DND-41 (cell line): ENCODE measurements at regions not wholly inside any gene's neighbourhood (a gene's known extent, or its start where the extent isn't known, plus 50 kb on each side); places are given as distances from the start of the nearest gene placed in this dataset.

Experiments
- ATAC-seq: fragments of 200-7000 bp; cut with Tn5 transposase; 3 replicates; pipeline ENCODE4 v1.9.1; 2021; ENCODE audit warnings: low read depth; ENCODE audit not compliant: insufficient read depth
- DNase-seq: peaks from one replicate; pipeline ENCODE4 v3.0.0-alpha.2; 2020
- H2AFZ ChIP-seq: 2 replicates; pipeline ENCODE4 v1.6.0; 2012; ENCODE audit warnings: low read depth, low read length
- H3K27ac ChIP-seq: 2 replicates; pipeline ENCODE4 v1.5.1; 2012; ENCODE audit warnings: low read length, inconsistent platforms
- H3K27me3 ChIP-seq: fragments of 200-600 bp; sonication (generic); 2 replicates; pipeline ENCODE4 v1.6.0; 2012; ENCODE audit warnings: low read length, mild to moderate bottlenecking, inconsistent platforms; ENCODE audit not compliant: insufficient read depth, poor library complexity
- H3K36me3 ChIP-seq: 2 replicates; pipeline ENCODE4 v1.5.1; 2012; ENCODE audit warnings: low read length, inconsistent platforms; ENCODE audit not compliant: insufficient read depth
- H3K4me1 ChIP-seq: 2 replicates; pipeline ENCODE4 v1.5.1; 2012; ENCODE audit warnings: mild to moderate bottlenecking, low read length; ENCODE audit not compliant: insufficient read depth
- H3K4me2 ChIP-seq: 2 replicates; pipeline ENCODE4 v1.6.0; 2012; ENCODE audit warnings: mild to moderate bottlenecking, moderate library complexity, low read length, inconsistent platforms; ENCODE audit not compliant: insufficient read depth
- H3K4me3 ChIP-seq, 2 experiments: fragments of 200-600 bp in 1 of 2; shearing (Covaris generic) in 1 of 2; 2 replicates each; pipeline ENCODE4 v1.5.1; 2012 to 2016; ENCODE audit warnings: inconsistent platforms in 2 of 2, low read length in 2 of 2, mild to moderate bottlenecking in 2 of 2, low read depth in 1 of 2, moderate library complexity in 1 of 2
- H3K79me2 ChIP-seq: 2 replicates; pipeline ENCODE4 v1.6.0; 2012; ENCODE audit warnings: low read length, inconsistent platforms; ENCODE audit not compliant: insufficient read depth
- H3K9ac ChIP-seq: 2 replicates; pipeline ENCODE4 v1.6.0; 2012; ENCODE audit warnings: low read depth, mild to moderate bottlenecking, inconsistent platforms, low read length, moderate library complexity
- H3K9me3 ChIP-seq: 2 replicates; pipeline ENCODE4 v1.5.1; 2012; ENCODE audit warnings: low read length, moderate library complexity, mild to moderate bottlenecking, inconsistent platforms; ENCODE audit not compliant: insufficient read depth, severe bottlenecking
- H4K20me1 ChIP-seq: 2 replicates; pipeline ENCODE4 v1.6.0; 2012; ENCODE audit warnings: low read length; ENCODE audit not compliant: insufficient read depth
- EZH2 ChIP-seq: IDR thresholded peaks from 3 replicates; pipeline ENCODE4 v1.6.1; 2012; ENCODE audit warnings: borderline replicate concordance, low read depth, mild to moderate bottlenecking, moderate library complexity, low read length, inconsistent platforms; ENCODE audit not compliant: severe bottlenecking
- TF ChIP-seq, protein P1 (sequence below): IDR thresholded peaks from 2 replicates; pipeline ENCODE4 v1.5.1; 2012; ENCODE audit warnings: borderline replicate concordance, low read length, moderate library complexity, mild to moderate bottlenecking; ENCODE audit not compliant: poor library complexity, severe bottlenecking; ENCODE audit errors: extremely low read depth

DNA sequence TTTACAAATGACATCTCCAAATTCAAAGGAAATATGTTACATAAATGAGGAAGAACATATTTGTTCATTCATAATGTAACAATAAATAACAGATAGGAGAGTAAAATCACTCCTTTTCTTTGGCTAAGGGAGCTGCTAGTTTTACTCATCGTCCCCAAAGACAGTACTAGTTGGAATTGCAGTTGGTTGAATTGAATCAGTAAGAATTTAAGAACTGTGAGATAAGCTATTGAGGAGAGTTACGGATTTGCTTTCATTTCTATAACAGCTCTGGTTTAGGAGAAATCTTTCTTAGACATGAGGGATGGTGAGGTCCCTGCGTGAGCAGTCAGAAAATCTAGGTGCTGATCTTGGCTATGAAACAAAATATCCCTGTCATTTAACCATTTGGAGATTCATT lies 402.8 kb downstream of the AEBP2 start:
- no peak overlapping the region for H3K4me3 ChIP-seq
- ATAC-seq (no peak), DNase-seq (no peak)
- H3K27ac ChIP-seq, result no peak overlapping the region
- no peaks in the 10 kb centered on the region for H3K9me3 ChIP-seq
- no peaks in the 10 kb centered on the region for H3K36me3 ChIP-seq
- H3K4me2 ChIP-seq, result no peak overlapping the region
- no peaks in the 10 kb centered on the region for H4K20me1 ChIP-seq
- peaks cover 5% of the 10 kb centered on the region for H3K27me3 ChIP-seq
- no peak overlapping the region for H2AFZ ChIP-seq
- H3K79me2 ChIP-seq, result no peaks in the 10 kb centered on the region
- TF ChIP-seq EZH2, result no peak
- TF ChIP-seq, protein P1, sequence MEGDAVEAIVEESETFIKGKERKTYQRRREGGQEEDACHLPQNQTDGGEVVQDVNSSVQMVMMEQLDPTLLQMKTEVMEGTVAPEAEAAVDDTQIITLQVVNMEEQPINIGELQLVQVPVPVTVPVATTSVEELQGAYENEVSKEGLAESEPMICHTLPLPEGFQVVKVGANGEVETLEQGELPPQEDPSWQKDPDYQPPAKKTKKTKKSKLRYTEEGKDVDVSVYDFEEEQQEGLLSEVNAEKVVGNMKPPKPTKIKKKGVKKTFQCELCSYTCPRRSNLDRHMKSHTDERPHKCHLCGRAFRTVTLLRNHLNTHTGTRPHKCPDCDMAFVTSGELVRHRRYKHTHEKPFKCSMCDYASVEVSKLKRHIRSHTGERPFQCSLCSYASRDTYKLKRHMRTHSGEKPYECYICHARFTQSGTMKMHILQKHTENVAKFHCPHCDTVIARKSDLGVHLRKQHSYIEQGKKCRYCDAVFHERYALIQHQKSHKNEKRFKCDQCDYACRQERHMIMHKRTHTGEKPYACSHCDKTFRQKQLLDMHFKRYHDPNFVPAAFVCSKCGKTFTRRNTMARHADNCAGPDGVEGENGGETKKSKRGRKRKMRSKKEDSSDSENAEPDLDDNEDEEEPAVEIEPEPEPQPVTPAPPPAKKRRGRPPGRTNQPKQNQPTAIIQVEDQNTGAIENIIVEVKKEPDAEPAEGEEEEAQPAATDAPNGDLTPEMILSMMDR, result no peak
- no peak overlapping the region for H3K9ac ChIP-seq
- no peaks in the 10 kb centered on the region for H3K4me1 ChIP-seq

DNA sequence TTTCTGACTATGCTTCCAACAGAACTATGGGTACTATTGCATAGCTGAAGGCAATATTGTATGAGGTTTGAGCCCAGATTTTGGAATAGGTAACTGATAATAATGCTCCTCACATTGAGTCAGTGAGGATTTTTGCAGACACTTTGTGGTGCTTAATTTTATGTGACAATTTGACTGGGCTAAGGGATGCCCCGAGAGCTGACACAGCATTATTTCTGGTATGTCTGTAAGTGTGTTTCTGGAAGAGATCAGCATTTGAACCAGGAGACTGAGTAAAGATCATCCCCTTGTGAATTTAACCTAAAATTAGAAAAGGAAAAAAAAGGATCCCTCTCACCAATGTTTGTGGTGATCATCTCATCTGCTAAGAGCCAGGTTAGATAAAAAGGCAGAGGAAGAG lies 404.9 kb downstream of the AEBP2 start:
- Histone ChIP-seq H3K4me3 (no peak overlapping the region), H3K9ac (no peak overlapping the region), H4K20me1 (no peaks in the 10 kb centered on the region), H3K4me2 (no peak overlapping the region), H3K27ac (no peak overlapping the region), H3K9me3 (no peaks in the 10 kb centered on the region), H3K79me2 (no peaks in the 10 kb centered on the region), H3K4me1 (no peaks in the 10 kb centered on the region), H3K36me3 (no peaks in the 10 kb centered on the region), H2AFZ (no peak overlapping the region), H3K27me3 (no peaks in the 10 kb centered on the region)
- ATAC-seq (no peak), DNase-seq (no peak)
- no peak for TF ChIP-seq EZH2

DNA sequence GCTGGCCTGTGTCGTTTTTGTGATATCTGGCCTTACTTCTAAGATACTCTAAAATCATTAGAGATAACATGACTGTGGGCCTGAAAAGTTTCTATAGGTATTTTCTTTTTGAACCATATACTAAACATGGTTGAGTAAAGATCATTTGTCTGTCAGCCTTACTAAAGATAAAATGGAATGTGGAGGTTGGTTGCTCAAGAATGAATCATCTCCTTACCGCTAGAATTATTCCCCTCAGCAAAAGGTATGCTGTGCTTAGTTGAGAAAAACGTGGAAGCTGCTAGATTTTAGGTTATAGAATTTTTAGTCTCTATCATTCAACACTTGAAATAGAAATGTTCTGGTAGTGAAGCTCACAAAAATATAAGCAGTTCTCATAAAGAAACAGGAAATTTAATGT lies 407.3 kb downstream of the AEBP2 start:
- no peaks in the 10 kb centered on the region for H3K9me3 ChIP-seq
- no peak for ATAC-seq
- no peak for TF ChIP-seq EZH2
- TF ChIP-seq, protein P1, result no peak
- no peaks in the 10 kb centered on the region for H3K36me3 ChIP-seq
- no peaks in the 10 kb centered on the region for H3K27me3 ChIP-seq
- no peaks in the 10 kb centered on the region for H3K4me1 ChIP-seq
- H3K4me2 ChIP-seq, result no peak overlapping the region
- no peak overlapping the region for H3K4me3 ChIP-seq
- H3K27ac ChIP-seq, result no peak overlapping the region
- no peaks in the 10 kb centered on the region for H3K79me2 ChIP-seq
- H2AFZ ChIP-seq, result no peak overlapping the region
- DNase-seq, result no peak
- no peaks in the 10 kb centered on the region for H4K20me1 ChIP-seq
- no peak overlapping the region for H3K9ac ChIP-seq

DNA sequence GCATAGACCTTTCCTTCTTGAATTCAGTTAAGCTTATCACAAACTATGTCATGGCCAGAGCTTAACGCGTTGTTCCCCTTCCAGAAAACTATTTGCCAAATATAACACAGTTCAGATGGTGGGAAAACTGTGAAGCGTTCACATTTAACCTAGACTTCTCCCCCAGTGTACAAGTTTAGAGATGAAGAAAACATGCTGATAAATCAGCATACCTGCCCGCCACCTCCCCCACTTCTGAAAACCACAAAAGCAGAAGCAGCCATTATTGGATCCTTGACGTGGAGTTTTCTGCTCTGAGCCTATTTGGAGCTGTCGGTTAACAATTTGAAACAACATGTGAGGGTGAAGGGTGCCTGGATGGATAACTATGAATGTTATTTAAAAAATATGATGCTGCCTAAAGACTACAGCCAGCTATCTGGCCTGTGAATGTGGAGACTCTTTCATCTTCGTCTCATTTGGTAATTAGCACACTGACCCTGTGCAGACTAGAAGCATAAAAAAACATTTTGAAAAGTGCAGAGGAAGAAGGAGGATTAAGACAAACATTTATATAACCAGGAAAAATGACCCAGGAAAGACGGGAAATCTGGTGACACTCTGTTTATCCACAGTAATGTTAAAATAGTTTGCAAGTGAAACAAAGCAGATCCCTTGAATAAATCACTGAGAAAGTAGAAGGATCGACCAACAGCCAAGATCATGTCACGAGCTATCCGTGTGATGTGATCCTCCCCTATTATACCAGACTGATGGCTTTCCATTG lies 408.2 kb downstream of the AEBP2 start:
- Histone ChIP-seq H3K27ac (no peak overlapping the region), H3K9ac (no peak overlapping the region), H3K9me3 (no peaks in the 10 kb centered on the region), H3K4me2 (no peak overlapping the region), H3K79me2 (no peaks in the 10 kb centered on the region), H2AFZ (no peak overlapping the region), H3K4me1 (no peaks in the 10 kb centered on the region), H3K4me3 (no peak overlapping the region), H4K20me1 (no peaks in the 10 kb centered on the region), H3K27me3 (no peaks in the 10 kb centered on the region), H3K36me3 (no peaks in the 10 kb centered on the region)
- TF ChIP-seq, protein P1, result no peak
- TF ChIP-seq EZH2, result no peak
- DNase-seq (no peak), ATAC-seq (no peak)
